ENCODE measurements at regions not wholly inside any gene's neighbourhood (a gene's known extent, or its start where the extent isn't known, plus 50 kb on each side); places are given as distances from the start of the nearest gene placed in this dataset.
A peak's percentile ranks its signal among the peaks of the same experiment; 100 is the strongest.

DNA sequence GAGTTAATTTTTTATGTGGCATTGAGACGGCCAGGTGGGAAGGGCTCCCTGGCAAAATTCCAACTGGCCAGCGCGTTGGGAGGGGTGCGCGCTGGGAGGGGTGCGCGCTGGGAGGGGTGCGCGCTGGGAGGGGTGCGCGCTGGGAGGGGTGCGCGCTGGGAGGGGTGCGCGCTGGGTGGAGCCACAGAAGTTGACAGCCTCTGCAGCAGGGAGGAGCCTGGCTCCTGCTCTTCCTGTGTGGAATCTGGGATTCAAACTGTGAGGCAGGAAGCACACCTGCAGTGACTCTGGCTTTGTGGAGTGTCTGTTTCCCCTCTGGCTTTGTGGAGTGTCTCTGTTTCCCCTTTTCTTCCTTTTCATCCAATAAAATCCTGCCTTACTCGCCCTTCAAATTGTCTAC is 147.9 kb upstream of the CBLN2 start:
- POLR2A ChIA-PET: no interaction called here
- Mint-ChIP-seq H3K36me3 (ENCODE audit: low read depth) (no peaks in the 10 kb centered on the region), H3K9me3 (no peaks in the 10 kb centered on the region), H3K4me1 (no peaks in the 10 kb centered on the region), H3K4me3 (no peak overlapping the region), H3K27me3 (no peaks in the 10 kb centered on the region), H3K27ac (no peak overlapping the region)
- CTCF ChIA-PET: no interaction called here
- no peak for DNase-seq

DNA sequence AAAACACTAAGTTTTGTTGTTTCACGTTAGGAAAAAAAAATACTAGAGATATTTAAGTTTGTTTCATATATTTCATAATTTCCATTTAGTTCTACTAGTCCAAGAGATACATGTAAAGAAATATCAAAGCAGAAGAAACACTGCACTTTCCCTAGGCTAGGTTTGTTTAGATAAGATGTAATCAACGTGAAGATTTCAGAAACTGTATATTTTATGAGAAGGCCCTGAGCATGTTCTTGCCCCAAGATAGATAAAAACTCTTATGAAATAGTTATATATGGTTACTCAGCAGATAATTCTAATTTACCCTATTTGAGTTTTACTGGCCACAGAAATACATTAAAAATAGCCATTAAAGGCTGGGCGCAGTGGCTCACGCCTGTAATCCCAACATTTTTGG is 143.6 kb upstream of the CBLN2 start:
- CTCF ChIA-PET: no interaction called here
- Mint-ChIP-seq H3K27me3 (no peaks in the 10 kb centered on the region), H3K27ac (no peak overlapping the region), H3K4me3 (no peak overlapping the region), H3K36me3 (ENCODE audit: low read depth) (no peaks in the 10 kb centered on the region), H3K9me3 (no peaks in the 10 kb centered on the region), H3K4me1 (no peaks in the 10 kb centered on the region)
- POLR2A ChIA-PET: no interaction called here
- no peak for DNase-seq

- Mint-ChIP-seq H3K27me3 (no peaks in the 10 kb centered on the region), H3K4me3 (no peak overlapping the region), H3K9me3 (no peaks in the 10 kb centered on the region), H3K36me3 (ENCODE audit: low read depth) (no peaks in the 10 kb centered on the region), H3K4me1 (no peaks in the 10 kb centered on the region), H3K27ac (no peak overlapping the region)
- ChIA-PET CTCF (no interaction called here), POLR2A (no interaction called here)
- DNase-seq: no peak
Observed at GRCh38 chr18:72675394-72675793, 131.3 kb upstream of the CBLN2 start.

DNA sequence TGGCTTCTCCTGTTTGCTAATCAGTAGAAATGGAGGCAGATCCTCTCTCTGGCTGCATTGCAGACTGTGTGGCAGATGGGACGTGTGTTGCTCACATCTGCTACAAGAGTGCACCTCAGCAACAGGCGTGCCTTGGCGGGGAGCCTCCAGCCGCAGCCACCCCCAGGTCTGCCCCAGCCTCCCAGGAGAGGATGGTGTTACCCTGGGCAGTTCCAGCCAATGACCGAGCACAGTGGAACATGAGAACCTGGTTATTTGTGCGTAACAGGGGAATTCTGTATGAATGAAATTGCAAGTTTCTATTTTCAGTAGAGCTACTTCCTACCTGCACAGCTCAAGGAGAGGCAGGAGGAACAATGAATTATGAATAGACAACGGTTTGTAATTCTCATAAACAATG is 130.6 kb upstream of the CBLN2 start:
- no peaks in the 10 kb centered on the region for H3K4me1 Mint-ChIP-seq
- CTCF ChIA-PET: no interaction called here

DNA sequence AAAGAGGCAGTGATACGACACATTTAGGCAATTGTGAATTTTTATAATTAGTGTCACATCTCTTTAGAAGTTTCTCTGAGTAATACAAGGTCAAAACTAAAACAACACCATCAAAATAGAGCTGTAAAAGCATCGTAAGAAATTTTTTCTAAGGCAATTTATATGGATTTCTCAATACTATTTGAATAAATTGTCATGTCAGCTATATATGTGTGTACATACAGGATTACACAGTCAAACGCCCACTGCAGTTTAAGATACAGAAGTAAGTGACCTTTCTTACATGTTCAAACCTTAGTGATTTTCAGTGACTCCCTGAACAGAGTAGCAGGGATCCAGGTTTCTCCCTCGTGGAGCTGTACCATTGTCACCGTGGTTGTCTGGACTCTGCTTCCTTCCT is 129.1 kb upstream of the CBLN2 start:
- Mint-ChIP-seq H3K4me1 (no peaks in the 10 kb centered on the region), H3K9me3 (no peaks in the 10 kb centered on the region), H3K27ac (no peak overlapping the region), H3K27me3 (no peaks in the 10 kb centered on the region), H3K4me3 (no peak overlapping the region), H3K36me3 (ENCODE audit: low read depth) (no peaks in the 10 kb centered on the region)
- POLR2A ChIA-PET: interaction anchor here (0.6 kb wide), 1 partner anchor 84 kb away, joined by 3 read pairs; no protein-coding TSS in a partner anchor
- CTCF ChIA-PET: no interaction called here
- DNase-seq: no peak

More for the DNA sequence above, 130.6 kb upstream of the CBLN2 start:
- Mint-ChIP-seq H3K27ac (no peak overlapping the region), H3K9me3 (no peaks in the 10 kb centered on the region), H3K4me3 (no peak overlapping the region), H3K27me3 (no peaks in the 10 kb centered on the region), H3K36me3 (ENCODE audit: low read depth) (no peaks in the 10 kb centered on the region)
- DNase-seq: no peak
- POLR2A ChIA-PET: no interaction called here

- CTCF ChIA-PET: no interaction called here
- no peaks in the 10 kb centered on the region for H3K9me3 Mint-ChIP-seq
Observed at GRCh38 chr18:72672364-72673184, 128.4 kb upstream of the CBLN2 start.

GRCh38 chr18:72667932-72668331 is 123.8 kb upstream of the CBLN2 start:
- POLR2A ChIA-PET: no interaction called here
- Mint-ChIP-seq H3K27me3 (no peaks in the 10 kb centered on the region), H3K36me3 (ENCODE audit: low read depth) (no peaks in the 10 kb centered on the region), H3K9me3 (no peaks in the 10 kb centered on the region), H3K4me3 (no peak overlapping the region), H3K4me1 (no peaks in the 10 kb centered on the region), H3K27ac (no peak overlapping the region)
- CTCF ChIA-PET: no interaction called here
- no peak for DNase-seq

More at GRCh38 chr18:72672364-72673184, 128.4 kb upstream of the CBLN2 start:
- no peaks in the 10 kb centered on the region for H3K27me3 Mint-ChIP-seq
- no peaks in the 10 kb centered on the region for H3K36me3 Mint-ChIP-seq (ENCODE audit: low read depth)
- POLR2A ChIA-PET: interaction anchor here (0.6 kb wide), 1 partner anchor 85 kb away, joined by 3 read pairs; no protein-coding TSS in a partner anchor
- no peaks in the 10 kb centered on the region for H3K4me1 Mint-ChIP-seq
- DNase-seq: peak; percentile 10
- no peak overlapping the region for H3K27ac Mint-ChIP-seq
- no peak overlapping the region for H3K4me3 Mint-ChIP-seq

DNA sequence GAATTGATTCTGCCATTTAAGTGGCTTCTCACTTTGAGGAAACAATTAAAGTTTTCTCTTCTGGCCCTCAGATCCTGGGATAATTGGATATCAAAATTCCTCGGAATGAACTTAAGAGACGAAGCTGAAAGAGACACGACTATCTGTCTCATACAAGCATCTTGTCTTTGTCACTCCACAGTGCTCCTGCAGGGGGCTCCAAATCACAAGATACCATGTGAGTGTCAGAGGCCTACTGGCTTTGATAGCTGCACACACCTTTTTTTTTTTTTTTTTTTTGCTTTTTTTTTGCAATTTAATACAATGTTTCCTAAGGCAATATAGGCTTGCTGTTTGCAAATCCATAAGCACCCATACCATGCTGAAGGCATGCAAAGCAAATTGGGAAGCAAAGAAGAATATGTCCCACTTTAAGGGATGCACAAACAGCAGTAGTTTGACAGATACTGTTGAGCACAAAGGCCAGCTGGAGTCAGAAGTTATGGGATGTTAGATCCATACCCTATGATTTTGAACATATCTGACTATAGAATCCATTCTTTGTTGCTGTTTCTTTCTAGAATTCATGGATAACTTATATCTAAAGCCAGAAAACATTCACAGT is 109.0 kb upstream of the CBLN2 start:
- H3K4me3 Mint-ChIP-seq: no peak overlapping the region
- H3K27ac Mint-ChIP-seq: no peak overlapping the region
- no peaks in the 10 kb centered on the region for H3K36me3 Mint-ChIP-seq (ENCODE audit: low read depth)
- peaks cover 1% of the 10 kb centered on the region for H3K27me3 Mint-ChIP-seq
- no peaks in the 10 kb centered on the region for H3K4me1 Mint-ChIP-seq
- peak; percentile 56 for DNase-seq
- POLR2A ChIA-PET: no interaction called here
- CTCF ChIA-PET: no interaction called here
- H3K9me3 Mint-ChIP-seq: no peaks in the 10 kb centered on the region

GRCh38 chr18:72651033-72651432 is 106.9 kb upstream of the CBLN2 start:
- no peak overlapping the region for H3K4me3 Mint-ChIP-seq

DNA sequence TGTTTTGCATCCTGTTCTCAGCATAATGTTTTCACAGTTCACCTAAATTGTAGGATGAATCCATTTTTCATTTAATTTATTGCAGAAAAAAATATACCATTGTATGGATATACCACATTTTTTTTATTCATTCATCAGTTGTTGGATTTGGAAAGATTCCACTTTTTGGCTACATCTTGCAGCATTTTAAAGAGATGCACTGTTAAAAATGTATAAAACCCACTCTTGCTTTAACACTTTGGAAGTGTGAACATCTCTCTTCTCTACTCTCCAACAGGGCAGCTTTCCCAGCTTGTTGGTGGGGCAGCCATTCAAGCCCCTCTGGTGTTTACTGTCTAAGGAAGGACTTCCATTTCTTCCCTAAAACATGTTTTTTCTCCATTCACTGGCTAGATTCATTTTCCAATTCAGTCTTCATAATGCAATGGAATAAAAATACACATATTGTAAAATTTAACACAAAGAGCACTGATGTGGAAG is 104.4 kb upstream of the CBLN2 start:
- CTCF ChIA-PET: no interaction called here
- Mint-ChIP-seq H3K9me3 (no peaks in the 10 kb centered on the region), H3K36me3 (ENCODE audit: low read depth) (no peaks in the 10 kb centered on the region), H3K4me3 (no peak overlapping the region), H3K27ac (no peak overlapping the region), H3K4me1 (no peaks in the 10 kb centered on the region), H3K27me3 (peaks cover 1% of the 10 kb centered on the region)
- POLR2A ChIA-PET: no interaction called here
- no peak for DNase-seq

More at GRCh38 chr18:72651033-72651432, 106.9 kb upstream of the CBLN2 start:
- H3K27ac Mint-ChIP-seq: no peak overlapping the region
- H3K36me3 Mint-ChIP-seq (ENCODE audit: low read depth): no peaks in the 10 kb centered on the region
- POLR2A ChIA-PET: no interaction called here
- no peaks in the 10 kb centered on the region for H3K9me3 Mint-ChIP-seq
- H3K27me3 Mint-ChIP-seq: peaks cover 1% of the 10 kb centered on the region
- CTCF ChIA-PET: no interaction called here
- DNase-seq: no peak
- H3K4me1 Mint-ChIP-seq: no peaks in the 10 kb centered on the region

- no peak for DNase-seq
- Mint-ChIP-seq H3K27ac (no peak overlapping the region), H3K9me3 (no peaks in the 10 kb centered on the region), H3K4me1 (no peaks in the 10 kb centered on the region), H3K4me3 (no peak overlapping the region), H3K27me3 (peaks cover 1% of the 10 kb centered on the region), H3K36me3 (ENCODE audit: low read depth) (no peaks in the 10 kb centered on the region)
- ChIA-PET POLR2A (no interaction called here), CTCF (no interaction called here)
Observed at GRCh38 chr18:72648079-72648478, 103.9 kb upstream of the CBLN2 start.

DNA sequence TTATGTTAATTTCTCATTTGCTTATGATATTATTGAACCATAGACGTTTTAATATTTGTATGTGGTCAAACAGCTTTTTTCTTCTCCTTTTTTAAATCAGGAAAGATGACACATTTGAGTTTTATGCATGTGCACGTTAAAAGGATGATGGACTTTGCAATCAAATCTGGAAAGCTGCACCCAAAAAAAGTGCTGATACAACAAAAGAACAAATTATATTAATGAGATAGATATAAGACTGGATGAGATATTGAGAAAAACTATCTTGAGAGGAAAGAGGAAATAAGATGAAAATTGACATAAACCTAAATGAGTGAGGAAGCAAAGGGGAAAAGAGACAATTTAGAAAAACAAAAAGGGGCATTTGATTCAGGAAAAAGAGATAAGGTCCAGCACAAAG is 96.4 kb upstream of the CBLN2 start:
- H3K27me3 Mint-ChIP-seq: no peaks in the 10 kb centered on the region
- no peak for DNase-seq
- no peak overlapping the region for H3K4me3 Mint-ChIP-seq
- H3K9me3 Mint-ChIP-seq: no peaks in the 10 kb centered on the region
- no peaks in the 10 kb centered on the region for H3K36me3 Mint-ChIP-seq (ENCODE audit: low read depth)
- POLR2A ChIA-PET: no interaction called here
- H3K4me1 Mint-ChIP-seq: no peaks in the 10 kb centered on the region
- CTCF ChIA-PET: no interaction called here
- no peak overlapping the region for H3K27ac Mint-ChIP-seq

DNA sequence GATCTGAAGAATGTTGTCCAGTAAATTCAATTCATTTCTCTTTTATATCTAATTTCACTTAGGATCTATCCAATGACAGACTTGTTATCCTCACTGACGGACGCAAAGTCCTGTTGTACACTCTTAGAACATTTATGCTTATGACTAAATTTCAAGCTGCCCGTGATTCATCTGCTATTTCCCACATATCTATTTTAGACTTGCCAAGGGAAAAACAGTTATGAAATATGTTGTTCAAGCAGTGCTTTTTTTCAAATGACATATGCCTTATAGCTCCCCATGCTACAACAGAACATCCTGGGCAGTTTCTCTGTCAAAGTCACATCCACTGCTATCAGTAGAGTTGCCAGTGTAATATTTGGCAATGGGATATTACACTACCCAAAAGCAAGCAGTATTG is 94.2 kb upstream of the CBLN2 start:
- Mint-ChIP-seq H3K36me3 (ENCODE audit: low read depth) (no peaks in the 10 kb centered on the region), H3K27me3 (no peaks in the 10 kb centered on the region), H3K27ac (no peak overlapping the region), H3K4me3 (no peak overlapping the region), H3K4me1 (no peaks in the 10 kb centered on the region), H3K9me3 (no peaks in the 10 kb centered on the region)
- no peak for DNase-seq
- CTCF ChIA-PET: no interaction called here
- POLR2A ChIA-PET: no interaction called here

- CTCF ChIA-PET: no interaction called here
- DNase-seq: no peak
- Mint-ChIP-seq H3K9me3 (no peaks in the 10 kb centered on the region), H3K36me3 (ENCODE audit: low read depth) (no peaks in the 10 kb centered on the region), H3K4me3 (no peak overlapping the region), H3K4me1 (no peaks in the 10 kb centered on the region), H3K27ac (no peak overlapping the region), H3K27me3 (no peaks in the 10 kb centered on the region)
- POLR2A ChIA-PET: no interaction called here
Observed at GRCh38 chr18:72637721-72638120, 93.6 kb upstream of the CBLN2 start.

Measured in activated CD4-positive, alpha-beta T cell treated with anti-CD3 and anti-CD28 coated beads, Interleukin-2, amount 10 ng/mL, durations not matched to agents 7 days and 5 days (primary cell).